ENCODE measurements at regions not wholly inside any gene's neighbourhood (a gene's known extent, or its start where the extent isn't known, plus 50 kb on each side); places are given as distances from the start of the nearest gene placed in this dataset.

DNA sequence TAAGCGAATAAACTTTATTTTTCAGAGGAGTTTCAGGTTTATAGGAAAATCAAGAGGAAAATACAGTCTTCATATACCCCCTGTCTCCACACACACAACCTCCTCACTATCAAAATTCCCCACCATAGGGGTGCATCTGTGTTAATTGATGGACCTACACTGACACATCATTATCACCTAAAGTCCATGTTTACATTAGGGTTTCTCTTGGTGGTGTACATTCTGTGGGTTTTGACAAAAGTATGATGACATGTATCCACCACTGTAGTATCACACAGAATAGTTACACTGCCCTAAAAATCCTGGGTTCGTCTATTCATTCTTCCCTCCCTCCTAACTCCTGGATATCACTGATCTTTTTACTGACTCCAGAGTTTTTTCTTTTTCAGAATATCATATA lies 654.2 kb downstream of the UQCRFS1 start:
- H3K9ac ChIP-seq (replicated peaks; ENCODE audit: extremely low read depth, insufficient read depth, low read length): no peak overlapping the region
- no peaks in the 10 kb centered on the region for H3K4me1 ChIP-seq (ENCODE audit: control insufficient read depth, extremely low read depth, insufficient read depth, low read length)
- ChIA-PET CTCF (no interaction called here), POLR2A (no interaction called here)
- H3K9me1 ChIP-seq (replicated peaks; ENCODE audit: control insufficient read depth, extremely low read depth, insufficient read depth, low read length): no peaks in the 10 kb centered on the region
- no peaks in the 10 kb centered on the region for H3K79me2 ChIP-seq (ENCODE audit: control insufficient read depth, insufficient read depth, low read length)
- no peaks in the 10 kb centered on the region for H4K20me1 ChIP-seq (replicated peaks; ENCODE audit: control insufficient read depth, extremely low read depth, insufficient read depth, low read length)
- no peak for TF ChIP-seq POLR2A (IDR thresholded peaks at IDR 0.05; ENCODE audit: low read depth, low read length)
- no peak for TF ChIP-seq GATA2 (IDR thresholded peaks at IDR 0.05; ENCODE audit: insufficient read depth, insufficient read length, low read depth, low read length)
- TF ChIP-seq, protein P1, sequence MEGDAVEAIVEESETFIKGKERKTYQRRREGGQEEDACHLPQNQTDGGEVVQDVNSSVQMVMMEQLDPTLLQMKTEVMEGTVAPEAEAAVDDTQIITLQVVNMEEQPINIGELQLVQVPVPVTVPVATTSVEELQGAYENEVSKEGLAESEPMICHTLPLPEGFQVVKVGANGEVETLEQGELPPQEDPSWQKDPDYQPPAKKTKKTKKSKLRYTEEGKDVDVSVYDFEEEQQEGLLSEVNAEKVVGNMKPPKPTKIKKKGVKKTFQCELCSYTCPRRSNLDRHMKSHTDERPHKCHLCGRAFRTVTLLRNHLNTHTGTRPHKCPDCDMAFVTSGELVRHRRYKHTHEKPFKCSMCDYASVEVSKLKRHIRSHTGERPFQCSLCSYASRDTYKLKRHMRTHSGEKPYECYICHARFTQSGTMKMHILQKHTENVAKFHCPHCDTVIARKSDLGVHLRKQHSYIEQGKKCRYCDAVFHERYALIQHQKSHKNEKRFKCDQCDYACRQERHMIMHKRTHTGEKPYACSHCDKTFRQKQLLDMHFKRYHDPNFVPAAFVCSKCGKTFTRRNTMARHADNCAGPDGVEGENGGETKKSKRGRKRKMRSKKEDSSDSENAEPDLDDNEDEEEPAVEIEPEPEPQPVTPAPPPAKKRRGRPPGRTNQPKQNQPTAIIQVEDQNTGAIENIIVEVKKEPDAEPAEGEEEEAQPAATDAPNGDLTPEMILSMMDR (IDR thresholded peaks at IDR 0.05; ENCODE audit: extremely low read depth in 1 of 2, insufficient read depth in 1 of 2, low read depth in 1 of 2, low read length in 2 of 2): no peak
- no peak for TF ChIP-seq MYC (IDR thresholded peaks at IDR 0.05; ENCODE audit: low read depth, low read length)
- no peak for TF ChIP-seq MAX (IDR thresholded peaks at IDR 0.05; ENCODE audit: insufficient read depth, insufficient read length)
- TF ChIP-seq POLR2AphosphoS5 (IDR thresholded peaks at IDR 0.05; ENCODE audit: insufficient read depth, low read depth, low read length): no peak
- no peak for TF ChIP-seq EZH2 (IDR thresholded peaks at IDR 0.05; ENCODE audit: borderline replicate concordance, low read depth, low read length, severe bottlenecking)
- no peak for TF ChIP-seq FOS (IDR thresholded peaks at IDR 0.05; ENCODE audit: borderline replicate concordance, insufficient read depth, low read length)
- TF ChIP-seq JUN (IDR thresholded peaks at IDR 0.05; ENCODE audit: borderline replicate concordance, insufficient read depth, insufficient read length, low read depth): no peak
- H3K4me3 ChIP-seq (replicated peaks in 1 of 3; ENCODE audit: insufficient read depth in 1 of 3, low read depth in 1 of 3, low read length in 3 of 3): no peak overlapping the region
- no peak overlapping the region for H2AFZ ChIP-seq (ENCODE audit: low read depth, low read length)
- no peaks in the 10 kb centered on the region for H3K9me3 ChIP-seq (replicated peaks; ENCODE audit: control insufficient read depth, insufficient read depth, low read length)
- FAIRE-seq: no peak
- intact Hi-C loops (cut with micrococcal nuclease) (no loop called here), dilution Hi-C loops (cut with MboI; ENCODE audit: extremely low pct_ligation_motif_present, low sequenced_read_pairs) (no loop called here)
- H3K27ac ChIP-seq (ENCODE audit: insufficient read depth, low read depth, low read length): no peak overlapping the region
- no peaks in the 10 kb centered on the region for H3K36me3 ChIP-seq (ENCODE audit: control insufficient read depth in 2 of 2, extremely low read depth in 1 of 2, insufficient read depth in 2 of 2, low read length in 2 of 2)
- no TSS peak for BruUV-seq (replicated peaks)
- H3K4me2 ChIP-seq (ENCODE audit: insufficient read depth, low read length): no peak overlapping the region
- no peak for DNase-seq (ENCODE audit: low read depth, low spot score)
- no peaks in the 10 kb centered on the region for H3K27me3 ChIP-seq (ENCODE audit: control insufficient read depth in 2 of 2, insufficient read depth in 2 of 2, low read length in 2 of 2)

All from endothelial cell of umbilical vein (primary cell).